PFSK-1 (cell line): ENCODE measurements at regions not wholly inside any gene's neighbourhood (a gene's known extent, or its start where the extent isn't known, plus 50 kb on each side); places are given as distances from the start of the nearest gene placed in this dataset.

ENCODE experiments used
- FOXP2 ChIP-seq: optimal IDR thresholded peaks from 2 replicates; pipeline ENCODE3; 2011; ENCODE audit warnings: borderline replicate concordance, control low read depth, inconsistent platforms; ENCODE audit not compliant: insufficient read depth; ENCODE audit errors: extremely low read length, extremely low read depth
- POLR2AphosphoS5 ChIP-seq: IDR thresholded peaks from 2 replicates; pipeline ENCODE4 v1.6.1; 2012; ENCODE audit warnings: low read depth, mild to moderate bottlenecking, control low read depth, low read length, moderate library complexity
- SIN3A ChIP-seq: IDR thresholded peaks from 2 replicates; pipeline ENCODE4 v1.6.1; 2012; ENCODE audit warnings: mild to moderate bottlenecking, low read length, moderate library complexity, borderline replicate concordance; ENCODE audit not compliant: insufficient read depth
- TAF1 ChIP-seq: IDR thresholded peaks from 2 replicates; pipeline ENCODE4 v1.6.1; 2012; ENCODE audit warnings: low read length, control low read depth, borderline replicate concordance; ENCODE audit not compliant: insufficient read depth
- TF ChIP-seq, protein P1 (sequence below), 2 experiments: IDR thresholded peaks; 2 replicates each; pipeline versions ENCODE4 v1.6.1 to v1.8.0; 2011 to 2012; ENCODE audit warnings: low read depth in 2 of 2, low read length in 2 of 2, control low read depth in 1 of 2, inconsistent platforms in 1 of 2, mild to moderate bottlenecking in 1 of 2, moderate library complexity in 1 of 2; ENCODE audit not compliant: insufficient read depth in 1 of 2

DNA sequence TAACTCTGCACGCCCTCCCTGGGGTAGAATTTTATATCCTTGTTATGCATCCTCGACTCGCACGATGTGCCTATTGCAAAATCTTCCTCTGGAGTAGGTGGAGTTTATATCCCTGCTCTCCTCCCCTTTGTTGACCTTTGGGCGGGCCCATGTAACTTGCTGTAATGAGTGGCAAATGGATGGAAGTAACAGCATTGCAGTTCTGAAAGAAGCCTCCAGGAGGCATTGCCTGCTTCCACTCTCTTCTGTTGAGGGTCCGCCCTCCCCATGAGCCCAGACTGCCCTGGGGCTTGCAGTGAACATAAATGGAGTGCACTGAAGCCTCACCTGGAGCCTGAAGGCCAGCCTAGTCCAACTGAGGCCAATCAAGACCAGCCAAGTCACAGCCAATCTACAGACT lies 62.2 kb upstream of the GRIK3 start:
- no peak for TF ChIP-seq TAF1
- TF ChIP-seq POLR2AphosphoS5: no peak
- TF ChIP-seq, protein P1, sequence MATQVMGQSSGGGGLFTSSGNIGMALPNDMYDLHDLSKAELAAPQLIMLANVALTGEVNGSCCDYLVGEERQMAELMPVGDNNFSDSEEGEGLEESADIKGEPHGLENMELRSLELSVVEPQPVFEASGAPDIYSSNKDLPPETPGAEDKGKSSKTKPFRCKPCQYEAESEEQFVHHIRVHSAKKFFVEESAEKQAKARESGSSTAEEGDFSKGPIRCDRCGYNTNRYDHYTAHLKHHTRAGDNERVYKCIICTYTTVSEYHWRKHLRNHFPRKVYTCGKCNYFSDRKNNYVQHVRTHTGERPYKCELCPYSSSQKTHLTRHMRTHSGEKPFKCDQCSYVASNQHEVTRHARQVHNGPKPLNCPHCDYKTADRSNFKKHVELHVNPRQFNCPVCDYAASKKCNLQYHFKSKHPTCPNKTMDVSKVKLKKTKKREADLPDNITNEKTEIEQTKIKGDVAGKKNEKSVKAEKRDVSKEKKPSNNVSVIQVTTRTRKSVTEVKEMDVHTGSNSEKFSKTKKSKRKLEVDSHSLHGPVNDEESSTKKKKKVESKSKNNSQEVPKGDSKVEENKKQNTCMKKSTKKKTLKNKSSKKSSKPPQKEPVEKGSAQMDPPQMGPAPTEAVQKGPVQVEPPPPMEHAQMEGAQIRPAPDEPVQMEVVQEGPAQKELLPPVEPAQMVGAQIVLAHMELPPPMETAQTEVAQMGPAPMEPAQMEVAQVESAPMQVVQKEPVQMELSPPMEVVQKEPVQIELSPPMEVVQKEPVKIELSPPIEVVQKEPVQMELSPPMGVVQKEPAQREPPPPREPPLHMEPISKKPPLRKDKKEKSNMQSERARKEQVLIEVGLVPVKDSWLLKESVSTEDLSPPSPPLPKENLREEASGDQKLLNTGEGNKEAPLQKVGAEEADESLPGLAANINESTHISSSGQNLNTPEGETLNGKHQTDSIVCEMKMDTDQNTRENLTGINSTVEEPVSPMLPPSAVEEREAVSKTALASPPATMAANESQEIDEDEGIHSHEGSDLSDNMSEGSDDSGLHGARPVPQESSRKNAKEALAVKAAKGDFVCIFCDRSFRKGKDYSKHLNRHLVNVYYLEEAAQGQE (IDR thresholded peaks at IDR 0.05; ENCODE audit: insufficient read depth in 1 of 2, low read depth in 2 of 2, low read length in 2 of 2): no peak
- no peak for TF ChIP-seq FOXP2
- no peak for TF ChIP-seq SIN3A

DNA sequence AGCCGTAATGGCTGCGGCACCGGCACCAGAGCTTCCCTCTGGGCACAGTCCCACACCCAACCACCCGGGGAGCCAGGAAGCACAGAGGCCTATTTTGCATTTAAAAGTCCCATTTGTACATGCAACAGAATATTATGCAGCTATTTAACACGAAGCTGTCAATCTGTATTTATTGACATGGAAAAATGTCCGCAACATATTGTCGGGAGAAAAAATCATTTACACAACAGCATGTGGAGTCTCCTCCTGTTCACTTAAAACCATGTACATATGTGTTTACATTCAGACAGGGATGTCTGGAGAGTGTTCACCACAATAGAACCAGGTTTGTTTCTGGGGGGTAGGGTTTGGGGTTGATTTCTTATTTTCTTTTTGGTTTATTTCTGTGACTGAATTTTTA lies 63.4 kb upstream of the GRIK3 start:
- TF ChIP-seq FOXP2 (no peak), POLR2AphosphoS5 (no peak), SIN3A (no peak), TAF1 (no peak)
- TF ChIP-seq, protein P1 (IDR thresholded peaks at IDR 0.05; ENCODE audit: insufficient read depth in 1 of 2, low read depth in 2 of 2, low read length in 2 of 2): no peak

DNA sequence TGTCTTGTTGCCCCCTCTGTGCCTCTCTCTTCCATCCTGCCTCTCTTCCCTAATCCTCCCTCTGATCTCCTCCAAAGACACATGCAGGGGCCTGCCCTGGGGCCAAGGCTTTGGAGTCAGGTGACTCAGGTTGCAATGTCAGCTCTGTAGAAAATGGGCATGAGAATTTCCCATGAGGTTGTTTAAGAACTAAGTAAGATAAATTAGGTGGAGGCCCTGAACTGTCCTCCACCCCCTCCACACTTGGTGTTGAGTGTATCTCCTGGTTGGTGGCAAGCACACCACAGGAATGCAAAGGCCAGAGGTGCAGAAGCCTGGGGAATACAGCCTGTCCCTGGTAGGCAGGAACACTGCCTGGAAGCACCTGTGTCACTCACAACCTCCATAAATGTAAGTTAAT lies 63.9 kb upstream of the GRIK3 start:
- TF ChIP-seq, protein P1 (IDR thresholded peaks at IDR 0.05; ENCODE audit: insufficient read depth in 1 of 2, low read depth in 2 of 2, low read length in 2 of 2): no peak
- TF ChIP-seq POLR2AphosphoS5: no peak
- TF ChIP-seq FOXP2: no peak
- TF ChIP-seq TAF1: no peak

DNA sequence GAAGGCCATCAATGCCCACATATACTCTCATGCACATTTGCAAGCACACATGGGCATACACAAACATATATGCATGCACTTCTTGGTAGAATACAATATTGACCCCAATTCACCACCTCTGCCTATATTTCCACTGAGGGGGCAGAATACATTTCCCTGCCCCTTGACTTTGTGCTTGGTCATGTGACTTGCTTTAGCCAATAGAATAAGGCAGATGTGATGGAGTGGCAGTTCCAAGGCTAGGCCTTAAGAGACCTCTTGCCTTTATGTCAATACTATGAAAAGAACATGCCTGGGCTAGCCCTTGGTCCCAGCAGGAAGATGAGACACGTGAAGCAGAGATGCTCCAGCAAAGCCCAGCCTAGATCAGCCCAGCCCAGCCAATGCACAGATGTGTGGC lies 66.0 kb upstream of the GRIK3 start:
- TF ChIP-seq POLR2AphosphoS5: no peak
- TF ChIP-seq, protein P1 (IDR thresholded peaks at IDR 0.05; ENCODE audit: insufficient read depth in 1 of 2, low read depth in 2 of 2, low read length in 2 of 2): no peak
- TF ChIP-seq TAF1: no peak
- TF ChIP-seq SIN3A: no peak
- no peak for TF ChIP-seq FOXP2

DNA sequence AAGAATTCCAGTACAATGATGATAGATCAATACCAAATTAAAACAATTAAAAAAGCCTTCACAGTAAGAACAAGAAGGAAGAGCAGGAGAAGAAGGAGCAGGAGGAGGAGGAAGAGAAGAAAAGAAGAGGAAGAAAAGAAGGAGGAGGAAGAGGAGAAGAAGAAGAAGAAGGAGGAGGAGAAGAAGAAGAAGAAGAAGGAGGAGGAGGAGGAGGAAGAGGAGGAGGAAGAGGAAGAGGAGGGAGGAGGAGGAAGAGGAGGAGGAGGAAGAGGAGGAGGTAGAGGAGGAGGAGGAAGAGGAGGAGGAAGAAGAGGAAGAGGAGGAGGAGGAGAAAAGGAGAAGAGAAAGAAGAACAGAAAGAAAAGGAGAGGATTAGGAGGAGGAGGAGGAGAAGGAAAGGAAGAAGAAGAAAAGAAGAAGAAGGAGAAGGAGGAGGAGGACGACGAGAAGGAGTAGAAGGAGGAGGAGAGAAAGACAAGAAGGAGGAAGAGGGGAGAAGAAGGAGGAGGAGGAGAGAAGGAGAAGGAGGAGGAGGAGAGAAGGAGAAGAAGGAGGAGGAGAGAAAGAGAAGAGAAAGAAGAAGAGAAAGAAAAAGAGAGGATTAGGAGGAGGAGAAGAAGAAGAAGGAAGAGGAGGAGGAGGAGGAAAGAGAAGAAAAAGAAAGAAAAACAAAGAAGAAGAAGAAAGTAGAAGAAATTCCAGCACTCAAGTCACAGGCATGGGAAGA lies 68.5 kb upstream of the GRIK3 start:
- TF ChIP-seq FOXP2 (no peak), SIN3A (no peak), POLR2AphosphoS5 (no peak), TAF1 (no peak)
- TF ChIP-seq, protein P1 (IDR thresholded peaks at IDR 0.05; ENCODE audit: insufficient read depth in 1 of 2, low read depth in 2 of 2, low read length in 2 of 2): no peak
